ENCODE measurements at regions not wholly inside any gene's neighbourhood (a gene's known extent, or its start where the extent isn't known, plus 50 kb on each side); places are given as distances from the start of the nearest gene placed in this dataset.

DNA sequence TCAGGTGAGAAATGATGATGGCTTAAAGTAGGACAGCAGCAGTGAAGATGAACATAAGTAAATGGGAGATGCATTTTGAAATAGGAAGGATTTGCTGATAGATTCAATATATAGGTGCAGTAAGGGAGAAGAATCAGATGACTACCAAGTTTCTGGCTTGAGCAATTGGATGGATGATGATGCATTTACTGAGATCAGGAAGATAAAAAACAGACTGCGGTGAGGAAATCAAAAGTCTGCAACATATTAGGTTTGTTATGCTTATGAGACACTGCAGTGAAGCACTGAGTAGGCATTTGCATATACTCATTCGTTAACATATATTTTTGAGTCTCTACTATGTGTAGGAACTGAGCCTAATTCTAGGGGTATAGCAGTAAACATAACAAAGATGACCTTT lies 184.2 kb downstream of the LACC1 start:
- ChIA-PET POLR2A (no interaction called here), CTCF (no interaction called here)
- no peak overlapping the region for H3K4me3 ChIP-seq (ENCODE audit: low read depth, low read length)
- no peaks in the 10 kb centered on the region for H3K36me3 ChIP-seq (ENCODE audit: control insufficient read depth, insufficient read depth, low read length)
- no peaks in the 10 kb centered on the region; the same call in 1 of the 2 replicates for H3K27me3 ChIP-seq (ENCODE audit: control insufficient read depth, insufficient read depth, low read length)
- DNase-seq (ENCODE audit: low read depth) = no peak
- TF ChIP-seq, protein P1, sequence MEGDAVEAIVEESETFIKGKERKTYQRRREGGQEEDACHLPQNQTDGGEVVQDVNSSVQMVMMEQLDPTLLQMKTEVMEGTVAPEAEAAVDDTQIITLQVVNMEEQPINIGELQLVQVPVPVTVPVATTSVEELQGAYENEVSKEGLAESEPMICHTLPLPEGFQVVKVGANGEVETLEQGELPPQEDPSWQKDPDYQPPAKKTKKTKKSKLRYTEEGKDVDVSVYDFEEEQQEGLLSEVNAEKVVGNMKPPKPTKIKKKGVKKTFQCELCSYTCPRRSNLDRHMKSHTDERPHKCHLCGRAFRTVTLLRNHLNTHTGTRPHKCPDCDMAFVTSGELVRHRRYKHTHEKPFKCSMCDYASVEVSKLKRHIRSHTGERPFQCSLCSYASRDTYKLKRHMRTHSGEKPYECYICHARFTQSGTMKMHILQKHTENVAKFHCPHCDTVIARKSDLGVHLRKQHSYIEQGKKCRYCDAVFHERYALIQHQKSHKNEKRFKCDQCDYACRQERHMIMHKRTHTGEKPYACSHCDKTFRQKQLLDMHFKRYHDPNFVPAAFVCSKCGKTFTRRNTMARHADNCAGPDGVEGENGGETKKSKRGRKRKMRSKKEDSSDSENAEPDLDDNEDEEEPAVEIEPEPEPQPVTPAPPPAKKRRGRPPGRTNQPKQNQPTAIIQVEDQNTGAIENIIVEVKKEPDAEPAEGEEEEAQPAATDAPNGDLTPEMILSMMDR (IDR thresholded peaks at IDR 0.05; ENCODE audit: insufficient read depth, low read depth, low read length) = no peak

DNA sequence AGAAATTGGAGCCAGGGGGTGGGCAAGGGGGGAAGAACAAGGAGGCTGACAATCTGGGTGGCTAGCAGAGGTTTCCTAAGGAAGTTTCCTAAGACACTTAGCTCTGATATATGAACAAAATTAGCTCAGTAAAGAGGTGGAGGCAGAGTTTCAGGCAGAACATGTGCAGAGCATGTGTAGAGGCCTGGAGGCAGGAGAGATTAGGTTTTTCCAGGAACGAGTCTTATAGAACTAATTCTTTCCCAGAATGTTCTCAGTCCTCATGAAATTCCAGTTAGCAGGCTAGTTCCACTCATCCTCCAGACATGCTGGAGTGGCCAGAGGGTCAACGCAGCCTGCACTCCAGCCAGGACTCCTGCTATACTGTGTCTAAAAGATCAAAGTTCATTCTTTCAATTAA lies 184.7 kb downstream of the LACC1 start:
- TF ChIP-seq, protein P1 (IDR thresholded peaks at IDR 0.05; ENCODE audit: insufficient read depth, low read depth, low read length) = no peak
- H3K27me3 ChIP-seq (ENCODE audit: control insufficient read depth, insufficient read depth, low read length) = no peaks in the 10 kb centered on the region; the same call in 1 of the 2 replicates
- H3K4me3 ChIP-seq (ENCODE audit: low read depth, low read length) = no peak overlapping the region
- CTCF ChIA-PET = no interaction called here
- POLR2A ChIA-PET = no interaction called here
- H3K36me3 ChIP-seq (ENCODE audit: control insufficient read depth, insufficient read depth, low read length) = no peaks in the 10 kb centered on the region
- no peak for DNase-seq (ENCODE audit: low read depth)

DNA sequence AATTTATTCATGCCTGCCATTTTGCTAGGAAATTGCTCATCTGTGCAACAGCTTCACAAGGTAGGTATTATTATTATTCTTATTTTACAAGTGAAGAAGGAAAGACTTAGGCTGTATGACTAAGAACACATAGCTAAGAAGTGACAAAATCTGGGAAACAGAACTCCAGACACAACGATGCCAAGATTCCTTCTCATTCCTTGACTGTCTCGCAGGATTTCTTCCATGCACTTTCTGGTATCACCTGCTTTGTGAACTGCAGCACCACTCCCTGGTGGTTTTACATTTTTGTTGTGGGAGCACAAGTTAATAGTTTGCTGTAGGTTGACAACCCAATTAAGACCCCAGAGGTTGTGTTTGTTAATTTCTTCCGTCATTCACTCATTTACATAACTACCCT lies 188.5 kb downstream of the LACC1 start:
- POLR2A ChIA-PET = no interaction called here
- H3K27me3 ChIP-seq (ENCODE audit: control insufficient read depth, insufficient read depth, low read length) = no peaks in the 10 kb centered on the region; the same call in 1 of the 2 replicates
- CTCF ChIA-PET = no interaction called here
- TF ChIP-seq, protein P1 (IDR thresholded peaks at IDR 0.05; ENCODE audit: insufficient read depth, low read depth, low read length) = no peak
- no peak for DNase-seq (ENCODE audit: low read depth)
- H3K4me3 ChIP-seq (ENCODE audit: low read depth, low read length) = no peak overlapping the region
- no peaks in the 10 kb centered on the region for H3K36me3 ChIP-seq (ENCODE audit: control insufficient read depth, insufficient read depth, low read length)

DNA sequence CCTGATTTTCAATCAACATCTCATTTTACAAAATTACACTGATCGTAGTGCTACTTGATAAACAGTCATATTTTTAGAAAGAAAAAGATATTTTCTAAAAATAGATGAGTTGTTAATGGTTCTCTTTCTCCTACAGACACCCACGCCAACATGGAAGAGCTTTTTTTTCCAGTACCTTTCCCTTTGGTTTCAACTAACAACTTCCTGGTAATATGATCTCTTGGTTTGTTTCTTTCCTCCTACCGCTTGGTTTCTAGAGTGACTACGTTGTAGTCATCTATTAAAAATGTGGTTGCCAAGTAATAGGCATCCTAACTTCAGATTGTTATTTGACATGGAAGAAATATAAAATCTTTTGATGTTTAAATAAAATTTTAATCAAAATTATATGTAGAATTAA lies 189.0 kb downstream of the LACC1 start:
- ChIA-PET POLR2A (no interaction called here), CTCF (no interaction called here)
- peak; percentile 34 for DNase-seq (ENCODE audit: low read depth)
- Histone ChIP-seq H3K36me3 (ENCODE audit: control insufficient read depth, insufficient read depth, low read length) (no peaks in the 10 kb centered on the region), H3K27me3 (ENCODE audit: control insufficient read depth, insufficient read depth, low read length) (no peaks in the 10 kb centered on the region; the same call in 1 of the 2 replicates), H3K4me3 (ENCODE audit: low read depth, low read length) (no peak overlapping the region)
- TF ChIP-seq, protein P1 (IDR thresholded peaks at IDR 0.05; ENCODE audit: insufficient read depth, low read depth, low read length) = no peak

GRCh38 chr13:44072536-44072935 lies 192.8 kb downstream of the LACC1 start:
- CTCF ChIA-PET = no interaction called here
- POLR2A ChIA-PET = no interaction called here
- DNase-seq (ENCODE audit: low read depth) = no peak
- TF ChIP-seq, protein P1 (IDR thresholded peaks at IDR 0.05; ENCODE audit: insufficient read depth, low read depth, low read length) = no peak
- Histone ChIP-seq H3K4me3 (ENCODE audit: low read depth, low read length) (no peak overlapping the region), H3K36me3 (ENCODE audit: control insufficient read depth, insufficient read depth, low read length) (no peaks in the 10 kb centered on the region), H3K27me3 (ENCODE audit: control insufficient read depth, insufficient read depth, low read length) (no peaks in the 10 kb centered on the region)

Data from BJ (cell line).